ENCODE measurements at regions not wholly inside any gene's neighbourhood (a gene's known extent, or its start where the extent isn't known, plus 50 kb on each side); places are given as distances from the start of the nearest gene placed in this dataset.
"Not testable (repeated sequence)": the region's sequence is repeated elsewhere in the genome, so short reads cannot be mapped to it uniquely, and the experiment has no call there.

DNA sequence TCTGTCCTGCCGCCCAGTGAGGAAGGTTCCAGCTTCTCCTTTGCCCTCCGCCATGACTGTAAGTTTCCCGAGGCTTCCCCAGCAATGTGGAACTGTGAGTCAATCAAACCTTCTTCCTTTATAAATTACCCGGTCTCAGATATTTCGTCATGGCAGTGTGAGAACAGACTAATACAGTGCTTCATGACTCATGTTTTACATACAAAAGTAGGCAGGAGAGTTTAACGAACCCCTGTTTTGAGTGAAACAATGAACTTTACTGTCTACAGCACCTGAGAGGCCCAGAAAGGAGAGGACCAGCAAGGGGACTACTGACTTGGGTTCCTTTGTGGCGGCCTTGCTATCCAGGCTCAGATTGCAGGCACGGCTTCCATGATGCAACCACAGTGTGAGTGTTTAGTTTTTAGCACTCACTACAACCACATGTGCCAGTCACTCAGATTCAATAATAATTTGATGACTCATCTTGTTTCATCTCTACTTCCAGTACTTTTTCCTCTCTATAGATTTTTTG, 139.1 kb upstream of the CLINT1 start:
- no peak for DNase-seq

DNA sequence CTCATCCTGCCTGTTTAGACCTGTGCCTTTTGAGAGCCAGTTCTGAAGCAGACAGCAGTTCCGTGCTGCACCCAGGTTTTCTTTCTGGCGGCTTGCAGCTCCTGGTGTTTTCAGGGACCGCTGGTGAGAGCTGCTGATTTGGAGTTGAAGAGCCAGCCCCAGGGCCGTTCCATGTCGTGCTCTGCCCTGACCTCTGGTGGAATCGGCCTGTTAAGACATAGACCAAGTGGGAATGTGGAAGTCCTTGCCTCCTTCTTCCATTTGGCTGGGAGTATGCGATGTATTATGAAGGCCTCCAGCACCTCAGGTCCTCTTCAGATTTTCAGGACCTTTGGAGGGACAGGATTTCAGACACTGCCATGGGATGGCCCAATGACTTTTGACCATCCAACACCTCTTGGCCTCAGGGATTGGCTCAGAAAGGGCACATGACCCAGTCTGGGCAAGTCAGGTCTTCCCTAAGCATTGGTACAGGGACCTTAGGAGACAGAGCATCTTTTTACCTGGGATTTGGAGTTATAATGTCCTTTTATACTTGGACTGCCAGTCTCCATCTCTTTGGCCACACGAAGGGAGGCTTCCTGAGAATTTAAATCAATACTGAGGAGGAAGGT, 136.1 kb upstream of the CLINT1 start:
- no peak for DNase-seq

DNA sequence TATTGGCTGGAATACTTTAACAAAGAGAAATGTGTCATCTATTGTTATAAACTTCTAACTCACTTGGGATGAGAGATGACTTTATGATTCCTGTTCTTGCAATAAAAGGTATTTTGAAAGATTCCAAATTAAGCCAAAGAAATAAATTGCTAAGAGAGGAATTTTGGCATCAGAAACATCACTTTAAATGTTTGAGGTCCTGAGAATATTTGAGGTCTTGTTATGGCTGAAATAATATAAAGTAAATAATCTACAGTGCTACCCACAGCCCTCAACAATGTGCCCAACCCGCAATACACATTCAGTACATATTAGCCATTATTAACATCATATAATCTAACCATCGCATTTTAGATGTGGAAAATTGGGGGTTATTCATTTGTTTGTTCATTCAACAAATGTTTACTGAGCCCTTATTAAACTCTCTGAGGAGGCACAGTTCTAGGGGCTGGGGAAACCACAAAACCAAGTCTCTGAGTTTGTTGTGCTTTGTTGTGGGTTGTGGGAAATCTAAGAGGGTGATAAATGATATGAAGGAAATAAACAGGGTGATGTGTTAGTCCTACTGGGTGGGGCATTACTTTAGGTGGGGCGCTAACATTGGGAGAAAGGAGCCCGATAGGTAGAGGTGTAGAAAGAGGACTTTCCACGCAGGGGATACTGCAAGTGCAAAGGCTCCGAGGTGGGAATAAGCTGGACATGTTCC, 135.2 kb upstream of the CLINT1 start:
- no peak for DNase-seq

DNA sequence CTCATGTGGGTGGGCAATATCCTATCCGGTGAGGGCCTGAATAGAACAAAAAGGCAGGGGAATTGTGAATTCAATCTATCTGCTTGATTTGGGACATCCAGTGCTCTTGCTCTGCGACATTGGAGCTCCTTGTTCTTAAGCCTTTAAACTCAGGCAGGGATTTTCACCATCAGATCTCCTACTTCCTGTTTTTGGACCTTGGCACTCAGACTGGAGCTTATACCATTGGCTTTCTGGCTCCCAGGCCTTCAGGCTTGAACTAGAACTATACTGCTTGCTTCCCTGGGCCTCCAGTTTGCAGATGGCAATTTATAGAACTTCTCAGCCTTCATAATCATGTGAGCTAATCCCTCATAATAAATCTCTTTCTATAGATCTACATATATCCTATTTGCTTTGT, 134.3 kb upstream of the CLINT1 start:
- no peak for DNase-seq

DNA sequence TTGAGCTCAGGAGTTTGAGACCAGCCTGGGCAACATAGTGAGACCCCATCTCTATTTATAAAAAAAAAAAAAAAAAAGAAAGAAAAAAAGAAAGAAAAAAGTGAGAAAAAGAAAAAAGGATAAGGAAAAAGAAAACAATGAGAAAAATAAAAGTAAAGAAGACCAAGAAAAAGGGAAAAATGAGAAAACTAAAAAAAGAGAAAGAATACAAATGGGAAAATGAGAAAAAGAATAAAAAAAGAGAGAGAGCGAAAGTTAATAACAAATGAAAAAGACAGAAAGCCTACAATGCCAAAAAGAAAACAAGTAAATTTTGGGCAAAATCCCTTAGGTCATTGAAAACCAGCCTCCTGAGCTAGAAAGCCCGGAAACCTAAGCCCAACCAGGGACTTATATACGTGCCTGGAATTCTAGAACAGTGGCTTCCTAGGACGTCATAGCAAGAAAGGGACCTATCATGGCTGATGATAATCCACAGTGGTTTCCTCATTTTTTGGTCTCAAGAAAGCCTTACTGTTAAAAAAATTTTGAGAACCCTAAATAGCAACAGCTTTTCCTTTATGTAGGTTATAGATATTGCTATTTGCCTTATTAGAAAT, 131.7 kb upstream of the CLINT1 start:
- no peak for DNase-seq

DNA sequence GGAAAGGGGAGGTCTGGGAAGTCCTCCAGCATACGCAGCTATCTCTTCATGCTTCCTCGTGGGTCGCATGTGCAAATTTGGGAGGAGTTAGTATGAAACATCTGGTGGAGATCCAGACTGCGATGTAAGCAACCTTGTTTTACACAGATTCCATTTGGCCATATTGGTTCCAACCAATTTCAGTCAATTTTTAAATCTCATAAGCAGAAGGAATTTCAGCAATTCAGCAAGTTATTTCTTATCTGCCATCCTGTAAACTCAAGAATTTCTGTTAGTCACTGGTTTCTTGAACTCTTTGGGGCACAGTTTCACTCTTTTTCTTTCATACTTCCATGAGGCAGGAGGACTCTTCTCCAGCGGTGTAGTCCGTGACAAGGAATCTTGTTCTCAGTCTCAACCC, 130.4 kb upstream of the CLINT1 start:
- no peak for DNase-seq

DNA sequence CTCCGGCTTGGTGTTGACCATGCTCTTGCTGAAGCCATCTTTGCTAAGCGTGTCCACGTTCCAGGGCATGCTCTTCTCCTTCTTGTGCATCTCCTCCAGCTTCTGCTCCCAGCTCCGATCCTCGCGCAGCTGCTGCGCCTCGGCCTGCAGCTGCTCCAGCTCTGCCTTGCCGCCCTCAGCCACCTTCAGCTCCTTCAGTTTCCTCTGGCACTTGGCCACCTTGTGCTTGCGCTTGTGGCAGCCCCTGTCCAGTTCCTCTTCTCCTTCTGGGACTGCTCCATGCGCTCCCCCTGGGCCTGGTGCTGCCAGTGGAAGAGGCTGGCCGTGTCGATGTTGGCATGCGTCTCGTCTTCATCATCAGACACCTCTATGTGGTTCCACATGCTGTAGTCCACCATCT, 128.3 kb upstream of the CLINT1 start:
- DNase-seq, result no peak

DNA sequence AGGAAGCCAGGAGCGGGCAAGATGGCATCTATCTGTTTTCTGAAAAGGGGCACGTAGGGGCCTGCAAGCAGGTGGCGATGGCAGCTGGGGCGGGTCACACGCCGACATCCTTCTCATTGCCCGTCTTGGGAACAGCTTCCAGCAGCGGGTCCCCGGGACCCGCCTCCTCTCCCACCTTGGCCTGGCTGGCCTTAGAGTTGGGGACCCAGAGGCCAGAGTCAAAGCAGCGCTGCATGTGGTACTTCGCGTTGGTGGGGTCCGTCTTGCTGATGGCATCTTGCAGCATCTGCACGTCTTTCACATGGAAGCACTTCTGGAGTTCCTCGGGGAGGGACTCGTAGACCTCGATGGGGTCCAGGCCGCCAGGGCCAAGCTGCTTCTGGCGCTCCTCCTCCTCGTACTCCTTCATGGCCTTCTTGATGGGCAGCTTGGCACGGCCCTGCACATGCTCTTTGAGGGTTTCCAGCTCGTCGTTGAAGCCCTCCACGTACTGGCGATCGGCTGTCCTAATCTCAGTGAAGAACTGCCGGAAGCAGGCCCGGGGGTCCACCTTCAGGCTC, 127.6 kb upstream of the CLINT1 start:
- DNase-seq, result no peak

DNA sequence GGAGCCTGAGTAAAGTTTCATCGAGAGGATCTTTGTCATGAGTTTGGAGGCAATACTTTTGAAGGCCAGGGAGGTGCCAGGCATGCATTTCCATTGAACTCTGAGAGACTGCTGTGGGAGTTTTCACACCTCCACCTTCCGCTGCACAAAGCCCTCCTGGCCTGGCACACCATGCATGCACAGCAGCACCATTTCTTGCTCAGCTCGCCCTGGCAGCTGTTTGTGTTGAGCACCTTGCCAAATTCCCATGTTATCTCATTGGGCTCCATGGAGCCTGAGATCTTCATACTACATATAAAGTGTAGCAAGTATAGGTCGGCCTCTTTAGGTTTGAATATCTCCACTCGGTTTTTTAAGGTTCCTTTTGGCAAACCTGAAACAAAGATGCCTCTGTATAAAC, 125.7 kb upstream of the CLINT1 start:
- no peak for DNase-seq

DNA sequence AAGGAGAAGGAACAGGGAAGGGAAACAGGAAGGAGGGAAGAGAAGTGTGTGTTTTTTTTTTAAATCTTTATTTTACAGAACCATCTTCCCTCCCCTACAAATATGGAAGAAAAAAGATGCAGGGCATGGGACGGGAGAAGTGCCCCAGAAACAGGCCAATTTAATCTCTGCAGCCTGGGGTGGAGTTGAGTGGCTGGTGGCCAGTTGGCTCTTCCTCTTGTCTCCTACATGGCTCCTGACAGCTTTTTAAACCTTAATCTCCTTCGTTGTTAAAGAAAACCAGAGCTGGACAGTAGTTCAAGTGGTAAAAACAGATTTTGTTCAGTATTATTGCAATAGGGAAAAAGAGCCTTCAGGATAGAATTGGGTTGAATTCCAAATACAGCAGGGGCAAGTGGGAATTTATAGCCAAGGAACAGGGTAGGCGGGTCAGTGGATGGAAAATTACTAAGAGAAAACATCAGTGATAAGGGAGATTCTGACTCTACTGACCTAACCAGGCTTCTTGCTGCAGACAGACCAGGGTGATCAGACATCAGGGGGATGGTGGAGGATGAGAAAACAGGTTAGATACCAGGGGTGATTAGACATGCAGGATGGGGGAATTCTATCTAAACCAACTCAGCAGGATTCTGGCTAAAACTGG, 125.1 kb upstream of the CLINT1 start:
- DNase-seq, result no peak

DNA sequence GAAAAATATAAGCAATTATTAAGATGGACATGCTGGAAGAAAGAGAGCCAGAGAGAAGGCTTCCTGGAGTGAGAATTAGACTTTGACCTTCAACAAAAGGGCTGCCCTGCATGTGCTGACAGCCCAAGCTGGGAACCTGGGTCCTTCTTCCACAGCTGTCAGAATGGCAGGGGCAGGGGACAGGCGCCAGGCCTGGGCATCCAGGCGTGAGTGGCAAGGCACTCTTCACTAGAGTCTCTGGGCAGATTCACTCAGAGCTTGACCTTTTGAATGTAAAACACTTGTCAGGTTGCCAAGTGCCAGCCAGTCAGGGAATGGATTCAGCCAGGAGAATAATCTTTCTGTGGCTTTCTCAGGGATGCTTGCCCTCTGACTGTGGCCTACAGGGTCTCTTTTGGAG, 119.1 kb upstream of the CLINT1 start:
- no peak for DNase-seq

DNA sequence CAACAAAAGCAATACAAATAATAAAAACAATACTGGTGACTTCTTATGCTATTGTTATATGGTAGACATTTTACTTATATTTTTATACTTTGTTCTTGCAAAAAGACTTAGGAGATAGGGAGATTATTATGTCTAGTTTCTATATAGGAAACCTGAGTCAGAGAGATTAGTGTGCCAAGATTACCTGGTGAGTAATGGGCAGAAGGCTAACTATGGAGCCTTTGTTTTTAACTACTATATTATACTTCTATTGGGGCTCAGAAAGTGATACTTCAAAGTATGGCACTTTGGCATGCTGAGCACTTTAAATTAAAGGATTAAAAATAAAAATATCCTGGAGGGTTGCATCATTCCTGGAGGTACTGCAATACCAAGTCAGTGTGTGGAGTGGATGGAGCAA, 117.5 kb upstream of the CLINT1 start:
- no peak for DNase-seq

DNA sequence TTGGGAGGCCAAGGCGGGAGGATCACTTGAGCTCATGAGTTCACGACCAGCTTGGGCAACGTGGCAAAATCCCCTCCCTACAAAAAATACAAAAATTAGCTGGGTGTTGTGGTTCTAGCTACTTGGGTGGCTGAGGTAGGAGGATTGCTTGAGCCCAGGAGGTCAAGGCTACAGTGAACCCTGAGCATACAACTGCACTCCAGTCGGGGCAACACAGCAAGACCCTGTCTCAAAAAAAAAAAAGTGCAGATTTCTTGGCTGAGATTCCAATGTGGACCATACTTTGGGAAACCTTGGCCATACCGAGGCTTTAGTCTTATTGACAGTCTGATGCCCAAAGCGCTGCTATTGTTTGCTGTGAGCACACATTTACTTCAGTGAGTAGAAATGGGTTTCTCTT, 113.6 kb upstream of the CLINT1 start:
- DNase-seq, result no peak

DNA sequence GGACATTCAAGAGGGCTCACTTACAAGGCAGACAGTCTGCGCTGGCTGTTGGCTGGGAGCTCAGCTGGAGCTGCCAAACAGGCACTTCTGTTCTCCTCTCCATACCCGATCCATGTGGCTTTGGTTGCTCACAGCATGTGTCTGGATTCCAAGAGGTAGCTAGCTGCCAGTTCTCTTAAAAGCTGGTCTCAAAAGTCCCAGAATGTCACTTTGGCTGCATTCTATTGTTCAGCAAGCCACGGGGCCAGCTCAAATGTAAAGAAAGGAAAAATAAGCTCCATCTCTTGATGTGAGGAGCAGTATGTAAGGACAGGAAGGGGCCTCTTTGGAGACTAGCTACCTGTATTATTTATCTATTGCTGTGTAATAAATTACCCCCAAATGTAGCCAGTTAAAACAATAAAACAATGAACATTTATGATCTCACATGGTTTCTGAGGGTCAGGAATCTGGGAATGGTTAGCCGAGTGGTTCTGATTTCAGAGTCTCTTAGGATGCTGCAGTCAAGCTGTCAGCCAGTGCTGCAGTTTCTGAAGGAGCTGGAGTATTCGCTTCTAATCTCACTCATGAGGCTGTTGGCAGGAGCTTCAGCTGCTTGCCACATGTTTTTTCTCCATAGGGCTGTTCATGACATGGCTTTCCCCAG, 112.7 kb upstream of the CLINT1 start:
- DNase-seq, result peak; percentile 7

DNA sequence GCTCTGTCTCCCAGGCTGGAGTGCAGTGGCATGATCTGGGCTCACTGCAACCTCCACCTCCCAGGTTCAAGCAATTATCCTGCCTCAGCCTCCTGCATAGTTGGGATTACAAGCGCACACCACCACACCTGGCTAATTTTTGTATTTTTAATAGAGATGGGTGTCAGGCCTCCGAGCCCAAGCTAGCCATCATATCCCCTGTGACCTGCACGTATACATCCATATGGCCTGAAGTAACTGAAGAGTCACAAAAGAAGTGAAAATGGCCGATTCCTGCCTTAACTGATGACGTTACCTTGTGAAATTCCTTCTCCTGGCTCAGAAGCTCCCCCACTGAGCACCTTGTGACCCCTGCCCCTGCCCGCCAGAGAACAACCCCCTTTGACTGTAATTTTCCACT, 109.6 kb upstream of the CLINT1 start:
- not testable (repeated sequence) for DNase-seq

DNA sequence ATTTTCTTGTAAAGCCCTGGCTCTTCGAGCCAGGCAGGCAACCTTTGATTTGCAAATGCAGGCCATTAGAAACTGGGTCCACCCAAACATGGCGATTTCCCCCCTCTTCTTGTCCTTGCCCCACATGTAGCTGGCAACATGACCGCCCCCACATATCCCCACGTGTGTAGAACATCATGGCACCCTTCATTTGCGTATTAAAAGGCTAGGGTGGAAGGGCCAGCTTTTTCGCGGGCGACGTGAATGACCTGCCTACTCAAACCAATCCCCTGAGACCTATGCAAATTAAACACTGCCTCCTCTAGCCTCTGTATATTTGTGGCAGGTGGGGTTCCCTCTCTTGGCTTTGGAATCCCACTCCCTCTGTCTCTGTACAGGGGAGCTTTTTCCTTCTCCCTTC, 107.0 kb upstream of the CLINT1 start:
- DNase-seq, result no peak

DNA sequence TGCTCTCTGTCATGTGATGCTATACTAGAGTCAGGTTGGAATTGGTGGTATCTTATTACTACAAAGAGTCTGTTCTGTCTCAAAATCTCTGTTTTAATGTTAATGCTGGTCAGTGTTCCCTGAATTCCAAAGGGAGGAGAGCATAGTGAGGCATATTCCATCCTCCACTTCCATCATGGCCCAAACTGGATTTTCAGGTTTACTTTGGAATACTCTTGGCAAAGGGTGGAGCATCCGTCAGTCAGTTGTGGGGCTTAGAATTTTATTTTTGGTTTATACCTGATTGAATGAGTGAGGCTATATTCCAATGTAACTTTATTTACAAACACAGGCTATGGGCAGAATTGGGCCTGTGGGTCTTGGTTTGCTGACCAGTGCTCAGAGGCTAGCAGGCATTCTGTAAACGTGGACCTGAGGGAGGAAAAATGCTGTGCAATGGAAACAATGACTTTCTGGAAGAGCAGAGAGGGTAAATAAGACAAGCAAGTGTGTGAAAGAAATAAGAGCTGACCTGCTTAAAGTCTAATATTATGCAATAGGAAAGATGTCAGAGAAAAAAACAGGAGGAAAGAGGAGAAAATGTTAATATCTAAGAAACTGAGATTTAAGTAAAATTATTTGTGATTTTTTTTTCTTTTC, 106.2 kb upstream of the CLINT1 start:
- no peak for DNase-seq

DNA sequence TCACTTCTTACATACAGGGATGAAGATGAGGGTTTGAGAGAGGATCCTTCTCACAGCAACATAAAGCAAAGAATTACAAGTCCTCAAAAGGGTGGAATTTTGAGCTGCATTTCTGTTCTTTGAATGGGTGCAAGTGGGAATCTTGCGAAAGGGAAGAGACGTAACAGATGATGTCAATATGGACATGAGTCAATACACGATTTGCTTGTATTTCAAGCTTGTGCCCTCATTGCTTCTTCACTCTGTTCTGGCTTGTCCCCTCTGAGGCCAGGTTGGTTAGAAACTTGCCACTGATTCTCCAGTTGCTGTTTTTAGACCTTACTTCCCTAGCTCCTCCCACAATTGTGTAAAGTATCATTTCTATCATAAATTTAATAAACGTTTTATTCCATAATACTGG, 104.8 kb upstream of the CLINT1 start:
- no peak for DNase-seq

DNA sequence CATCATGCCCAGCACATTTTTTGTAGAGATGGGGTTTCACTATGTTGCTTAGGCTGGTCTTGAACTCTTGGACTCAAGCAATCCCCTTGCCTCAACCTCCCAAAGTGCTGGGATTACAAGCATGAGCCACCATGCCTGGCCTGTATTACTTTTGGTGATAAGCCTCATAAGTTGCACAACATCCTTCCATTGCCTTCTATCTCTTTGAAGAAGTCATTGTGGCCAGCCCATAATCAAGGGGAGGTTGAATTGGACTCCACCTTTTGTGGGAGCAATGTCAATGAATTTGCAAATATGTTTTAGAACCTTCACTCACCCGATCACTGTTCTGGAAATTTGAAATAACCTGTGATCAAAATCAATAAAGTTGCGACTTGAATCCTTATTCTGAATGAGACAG, 104.3 kb upstream of the CLINT1 start:
- DNase-seq, result no peak

DNA sequence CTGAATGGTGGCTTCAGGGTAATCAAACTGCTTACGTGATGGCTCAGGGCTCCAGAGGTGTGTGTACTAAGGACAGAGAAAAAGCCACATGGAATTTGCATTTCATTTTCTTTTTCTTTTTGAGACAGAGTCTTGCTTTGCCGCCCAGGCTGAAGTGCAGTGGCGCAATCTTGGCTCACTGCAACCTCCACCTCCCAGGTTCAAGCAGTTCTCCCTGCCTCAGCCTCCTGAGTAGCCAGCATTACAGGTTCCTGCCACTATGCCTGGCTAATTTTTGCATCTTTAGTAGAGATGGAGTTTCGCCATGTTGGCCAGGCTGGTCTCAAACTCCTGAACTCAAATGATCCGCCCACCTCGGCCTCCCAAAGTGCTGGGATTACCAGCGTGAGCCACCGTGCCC, 103.7 kb upstream of the CLINT1 start:
- DNase-seq, result not testable (repeated sequence)

DNA sequence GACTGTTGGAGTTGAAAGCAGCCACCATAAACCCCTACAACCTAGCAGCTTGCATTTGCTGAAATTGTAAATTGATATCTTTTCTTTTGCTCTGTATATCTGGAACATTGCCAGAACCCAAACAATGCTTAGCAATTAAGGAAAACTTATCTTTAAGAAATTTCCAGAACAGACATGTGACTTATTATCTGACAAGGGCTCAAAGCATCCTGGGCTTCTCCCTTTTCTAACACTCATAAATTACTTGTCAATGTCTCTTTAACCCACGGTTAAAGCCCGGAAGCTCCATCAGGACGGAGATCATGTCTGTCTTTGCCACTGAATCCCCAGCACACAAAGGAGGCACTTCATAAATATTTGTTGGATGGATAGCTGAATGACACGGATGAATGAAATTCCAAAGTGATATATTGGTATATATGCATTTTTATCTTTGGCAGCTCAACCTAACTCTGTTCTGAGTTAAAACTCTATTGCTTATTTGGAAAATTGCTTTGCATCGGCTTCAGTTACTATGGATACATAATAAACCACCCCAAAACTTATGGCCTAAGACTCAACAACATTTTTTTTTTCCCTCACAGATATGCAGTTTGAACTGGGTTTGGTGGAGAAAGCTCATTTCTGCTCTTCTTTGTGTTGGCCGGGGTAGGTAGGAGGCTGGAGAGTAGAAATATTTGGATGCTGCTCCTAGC, 103.1 kb upstream of the CLINT1 start:
- peak; percentile 23 for DNase-seq

DNA sequence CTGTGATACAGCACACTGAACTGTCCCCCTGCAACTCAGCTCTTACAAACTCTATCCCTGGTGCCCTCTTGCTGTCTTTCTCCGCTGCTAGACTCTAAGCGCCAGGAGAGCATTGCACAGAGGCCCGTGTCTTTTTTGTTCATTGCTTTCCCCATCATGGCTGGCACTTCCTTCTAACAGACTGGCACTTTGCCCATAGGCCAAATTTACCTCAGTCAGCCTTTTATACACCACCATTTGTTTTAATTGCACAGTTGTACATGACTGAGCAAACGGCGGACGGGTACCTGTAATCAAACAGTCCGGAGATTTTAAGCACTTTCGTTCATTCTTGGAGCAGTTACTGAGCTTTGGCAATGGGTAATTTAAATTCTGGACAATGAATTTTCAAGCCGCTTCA, 102.2 kb upstream of the CLINT1 start:
- no peak for DNase-seq
